ENCODE measurements at regions not wholly inside any gene's neighbourhood (a gene's known extent, or its start where the extent isn't known, plus 50 kb on each side); places are given as distances from the start of the nearest gene placed in this dataset.

DNA sequence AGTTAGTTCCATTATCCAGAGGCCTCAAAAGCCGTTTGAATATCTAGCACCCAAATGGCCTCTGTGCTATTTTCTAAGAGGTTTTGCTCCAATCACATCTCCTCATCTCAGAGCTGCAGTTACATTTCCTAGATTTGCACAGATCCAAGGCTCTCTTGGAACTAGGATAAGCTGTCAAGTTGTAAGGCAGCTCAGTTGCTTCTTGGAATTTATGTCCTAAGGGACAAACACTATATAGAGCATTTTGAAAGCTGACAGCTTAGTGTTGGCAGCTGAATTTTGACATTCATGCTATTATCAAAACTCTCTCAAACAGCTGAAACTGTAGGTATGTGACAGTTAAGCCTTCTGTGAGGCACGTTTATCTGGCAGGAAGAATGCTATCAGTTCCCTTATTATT is 97.0 kb downstream of the MACIR start:
- H3K36me3 ChIP-seq (replicated peaks in 1 of 2; ENCODE audit: control insufficient read depth in 2 of 2, insufficient read depth in 2 of 2, low read length in 2 of 2), result no peaks in the 10 kb centered on the region
- no peak overlapping the region for H3K14ac ChIP-seq (ENCODE audit: low read length)
- no peak overlapping the region for H3K23ac ChIP-seq (ENCODE audit: low read depth, low read length, poor library complexity)
- no peak overlapping the region for H3K9ac ChIP-seq (ENCODE audit: low read depth, low read length, poor library complexity)
- H3K79me1 ChIP-seq (ENCODE audit: low read depth, low read length), result no peaks in the 10 kb centered on the region
- no peaks in the 10 kb centered on the region for H3K27me3 ChIP-seq (ENCODE audit: control insufficient read depth in 3 of 3, insufficient read depth in 3 of 3, low read depth in 1 of 3, low read length in 3 of 3)
- no peak overlapping the region for H2BK15ac ChIP-seq (ENCODE audit: low read length)
- peak overlapping the region; percentile 20 for H2AFZ ChIP-seq (ENCODE audit: low read length)
- no peak for DNase-seq (ENCODE audit: low spot score)
- H4K91ac ChIP-seq (ENCODE audit: low read depth, low read length, poor library complexity), result no peak overlapping the region
- H3K4me1 ChIP-seq (ENCODE audit: control insufficient read depth in 2 of 2, insufficient read depth in 1 of 2, low read depth in 1 of 2, low read length in 2 of 2), result peaks cover 0 to 5% of the 10 kb centered on the region in 2 donors
- no peak overlapping the region for H3K27ac ChIP-seq (replicated peaks; ENCODE audit: low read length)
- H2BK12ac ChIP-seq (ENCODE audit: low read length), result no peak overlapping the region
- no peak overlapping the region for H3K4me3 ChIP-seq (ENCODE audit: low read length in 2 of 2)
- no peak overlapping the region for H2BK5ac ChIP-seq (ENCODE audit: low read length)
- H4K8ac ChIP-seq (ENCODE audit: low read depth, low read length), result no peak overlapping the region
- no peaks in the 10 kb centered on the region for H3K9me3 ChIP-seq (replicated peaks in 1 of 2; ENCODE audit: control insufficient read depth in 2 of 2, insufficient read depth in 1 of 2, low read depth in 1 of 2, low read length in 2 of 2)
- H3K4ac ChIP-seq (ENCODE audit: low read length), result no peak overlapping the region
- H2BK120ac ChIP-seq (ENCODE audit: low read depth, low read length), result no peak overlapping the region
- H3K18ac ChIP-seq (ENCODE audit: low read length), result no peak overlapping the region
- no peak overlapping the region for H2AK5ac ChIP-seq (ENCODE audit: low read depth, low read length)
- no peak overlapping the region for H3K4me2 ChIP-seq (ENCODE audit: insufficient read depth, low read length, poor library complexity, severe bottlenecking)
- no CpG with 5 or more reads among the region's 2 CpGs for WGBS, 2 donors (ENCODE audit: extremely low coverage in 2 of 2, insufficient read length in 2 of 2, insufficient replicate concordance in 1 of 2)

DNA sequence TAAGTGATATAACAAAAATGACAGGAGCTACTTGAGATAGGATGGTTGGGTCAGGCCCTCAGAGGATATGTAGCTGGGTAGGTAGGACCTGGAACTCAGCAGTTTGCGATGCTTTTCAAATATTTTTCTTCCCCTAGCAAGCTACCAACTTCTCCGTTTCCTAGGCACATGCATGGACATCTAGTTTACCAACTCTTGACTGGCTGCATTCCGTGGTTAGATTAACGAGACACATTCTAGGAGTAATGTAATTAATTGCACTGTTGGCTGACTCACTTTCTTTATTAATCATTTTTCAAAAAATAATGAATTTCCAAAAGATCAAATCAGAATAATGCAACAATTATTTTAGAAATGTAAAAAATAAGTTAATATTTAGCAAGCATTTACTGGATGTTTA is 95.9 kb downstream of the MACIR start:
- no peak overlapping the region for H3K4me3 ChIP-seq (ENCODE audit: low read length in 2 of 2)
- H2BK120ac ChIP-seq (ENCODE audit: low read depth, low read length), result no peak overlapping the region
- H4K8ac ChIP-seq (ENCODE audit: low read depth, low read length), result no peak overlapping the region
- no peaks in the 10 kb centered on the region for H3K36me3 ChIP-seq (replicated peaks in 1 of 2; ENCODE audit: control insufficient read depth in 2 of 2, insufficient read depth in 2 of 2, low read length in 2 of 2)
- no peak overlapping the region for H2AFZ ChIP-seq (ENCODE audit: low read length)
- no peak overlapping the region for H3K23ac ChIP-seq (ENCODE audit: low read depth, low read length, poor library complexity)
- H4K91ac ChIP-seq (ENCODE audit: low read depth, low read length, poor library complexity), result no peak overlapping the region
- H3K27ac ChIP-seq (replicated peaks; ENCODE audit: low read length), result no peak overlapping the region
- H2BK15ac ChIP-seq (ENCODE audit: low read length), result no peak overlapping the region
- no peak overlapping the region for H3K4ac ChIP-seq (ENCODE audit: low read length)
- H3K79me1 ChIP-seq (ENCODE audit: low read depth, low read length), result no peaks in the 10 kb centered on the region
- no peak overlapping the region for H3K18ac ChIP-seq (ENCODE audit: low read length)
- H3K27me3 ChIP-seq (ENCODE audit: control insufficient read depth in 3 of 3, insufficient read depth in 3 of 3, low read depth in 1 of 3, low read length in 3 of 3), result no peaks in the 10 kb centered on the region
- H3K4me2 ChIP-seq (ENCODE audit: insufficient read depth, low read length, poor library complexity, severe bottlenecking), result no peak overlapping the region
- DNase-seq (ENCODE audit: low spot score), result no peak
- peaks cover 0 to 5% of the 10 kb centered on the region in 2 donors for H3K4me1 ChIP-seq (ENCODE audit: control insufficient read depth in 2 of 2, insufficient read depth in 1 of 2, low read depth in 1 of 2, low read length in 2 of 2)
- WGBS, 2 donors (ENCODE audit: extremely low coverage in 2 of 2, insufficient read length in 2 of 2, insufficient replicate concordance in 1 of 2), result no CpG with 5 or more reads among the region's 4 CpGs
- H3K9ac ChIP-seq (ENCODE audit: low read depth, low read length, poor library complexity), result no peak overlapping the region
- no peaks in the 10 kb centered on the region for H3K9me3 ChIP-seq (replicated peaks in 1 of 2; ENCODE audit: control insufficient read depth in 2 of 2, insufficient read depth in 1 of 2, low read depth in 1 of 2, low read length in 2 of 2)
- H2BK5ac ChIP-seq (ENCODE audit: low read length), result no peak overlapping the region
- no peak overlapping the region for H3K14ac ChIP-seq (ENCODE audit: low read length)
- H2BK12ac ChIP-seq (ENCODE audit: low read length), result no peak overlapping the region
- no peak overlapping the region for H2AK5ac ChIP-seq (ENCODE audit: low read depth, low read length)

DNA sequence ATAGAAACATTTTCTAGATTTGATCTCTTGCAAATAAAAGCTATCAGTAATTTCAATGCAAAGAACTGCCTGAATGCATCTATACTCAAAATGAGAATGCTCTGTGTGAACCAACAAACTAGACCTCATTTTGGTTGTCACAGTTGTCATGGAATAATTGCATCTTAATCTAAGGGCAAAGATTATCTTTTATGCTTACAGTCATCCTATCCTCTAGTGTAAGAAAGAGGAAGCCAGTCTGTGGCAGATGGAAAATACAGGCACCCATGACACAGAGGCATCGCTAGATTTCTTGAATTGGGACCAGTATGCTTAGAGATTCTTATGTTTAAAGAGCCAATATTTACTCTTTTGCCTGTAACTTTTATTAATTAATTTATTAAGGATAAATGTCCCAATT is 95.0 kb downstream of the MACIR start:
- no peak overlapping the region for H3K18ac ChIP-seq (ENCODE audit: low read length)
- no peak overlapping the region for H3K4me3 ChIP-seq (ENCODE audit: low read length in 2 of 2)
- H2BK5ac ChIP-seq (ENCODE audit: low read length), result no peak overlapping the region
- H3K4me1 ChIP-seq (ENCODE audit: control insufficient read depth in 2 of 2, insufficient read depth in 1 of 2, low read depth in 1 of 2, low read length in 2 of 2), result peaks cover 0 to 5% of the 10 kb centered on the region in 2 donors
- H3K23ac ChIP-seq (ENCODE audit: low read depth, low read length, poor library complexity), result no peak overlapping the region
- H3K4ac ChIP-seq (ENCODE audit: low read length), result no peak overlapping the region
- no peak overlapping the region for H4K91ac ChIP-seq (ENCODE audit: low read depth, low read length, poor library complexity)
- no peak for DNase-seq (ENCODE audit: low spot score)
- no peak overlapping the region for H2AK5ac ChIP-seq (ENCODE audit: low read depth, low read length)
- H2BK120ac ChIP-seq (ENCODE audit: low read depth, low read length), result no peak overlapping the region
- H3K9me3 ChIP-seq (replicated peaks in 1 of 2; ENCODE audit: control insufficient read depth in 2 of 2, insufficient read depth in 1 of 2, low read depth in 1 of 2, low read length in 2 of 2), result no peaks in the 10 kb centered on the region
- no peak overlapping the region for H2BK12ac ChIP-seq (ENCODE audit: low read length)
- no peak overlapping the region for H3K9ac ChIP-seq (ENCODE audit: low read depth, low read length, poor library complexity)
- H3K27ac ChIP-seq (replicated peaks; ENCODE audit: low read length), result no peak overlapping the region
- no peak overlapping the region for H3K4me2 ChIP-seq (ENCODE audit: insufficient read depth, low read length, poor library complexity, severe bottlenecking)
- no peak overlapping the region for H2AFZ ChIP-seq (ENCODE audit: low read length)
- no peak overlapping the region for H3K14ac ChIP-seq (ENCODE audit: low read length)
- H3K36me3 ChIP-seq (replicated peaks in 1 of 2; ENCODE audit: control insufficient read depth in 2 of 2, insufficient read depth in 2 of 2, low read length in 2 of 2), result no peaks in the 10 kb centered on the region
- H3K79me1 ChIP-seq (ENCODE audit: low read depth, low read length), result no peaks in the 10 kb centered on the region
- H3K27me3 ChIP-seq (ENCODE audit: control insufficient read depth in 3 of 3, insufficient read depth in 3 of 3, low read depth in 1 of 3, low read length in 3 of 3), result no peaks in the 10 kb centered on the region
- H2BK15ac ChIP-seq (ENCODE audit: low read length), result no peak overlapping the region
- no CpG with 5 or more reads among the region's 1 CpG for WGBS, 2 donors (ENCODE audit: extremely low coverage in 2 of 2, insufficient read length in 2 of 2, insufficient replicate concordance in 1 of 2)
- H4K8ac ChIP-seq (ENCODE audit: low read depth, low read length), result no peak overlapping the region

DNA sequence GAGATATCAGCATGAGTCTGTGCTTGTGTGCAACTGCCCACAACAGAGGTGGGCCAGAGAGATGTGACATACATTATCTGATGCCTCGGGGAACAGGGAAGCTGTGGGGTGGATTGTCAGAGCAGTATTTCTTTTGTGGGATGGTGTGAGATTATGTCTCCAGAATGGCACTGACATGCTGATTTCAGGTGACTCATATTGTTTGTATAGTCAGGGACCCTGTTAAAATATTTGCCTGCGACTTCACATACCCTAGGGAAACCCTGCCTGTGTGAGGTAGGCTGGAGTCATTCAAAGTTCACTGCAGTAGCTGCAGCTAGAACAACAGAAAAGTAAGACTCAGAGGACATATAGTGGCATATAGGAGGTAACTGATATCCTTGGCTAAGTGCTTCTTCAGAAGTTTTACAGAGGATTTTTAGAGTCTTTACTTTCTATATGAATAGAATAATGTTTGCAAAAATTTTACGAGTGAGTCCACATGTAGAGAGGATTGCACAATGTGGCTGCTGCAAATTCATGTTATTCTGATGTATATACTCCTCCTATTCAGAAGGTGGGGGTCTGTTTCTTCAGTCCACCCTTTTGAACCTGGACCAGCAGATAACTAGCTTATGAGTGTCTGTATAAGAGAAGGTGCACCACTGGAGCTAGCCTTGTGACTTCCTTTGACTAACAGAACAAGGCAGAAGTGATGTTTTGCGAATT is 89.3 kb downstream of the MACIR start:
- H2AFZ ChIP-seq (ENCODE audit: low read length), result peak overlapping the region; percentile 76
- H3K27me3 ChIP-seq (ENCODE audit: control insufficient read depth in 3 of 3, insufficient read depth in 3 of 3, low read depth in 1 of 3, low read length in 3 of 3), result no peaks in the 10 kb centered on the region
- no peak overlapping the region for H2BK12ac ChIP-seq (ENCODE audit: low read length)
- no peak overlapping the region for H3K27ac ChIP-seq (replicated peaks; ENCODE audit: low read length)
- no CpG with 5 or more reads among the region's 4 CpGs for WGBS, 2 donors (ENCODE audit: extremely low coverage in 2 of 2, insufficient read length in 2 of 2, insufficient replicate concordance in 1 of 2)
- H3K18ac ChIP-seq (ENCODE audit: low read length), result peak overlapping the region; percentile 21
- H4K8ac ChIP-seq (ENCODE audit: low read depth, low read length), result no peak overlapping the region
- no peaks in the 10 kb centered on the region for H3K36me3 ChIP-seq (replicated peaks in 1 of 2; ENCODE audit: control insufficient read depth in 2 of 2, insufficient read depth in 2 of 2, low read length in 2 of 2)
- H3K4me3 ChIP-seq (ENCODE audit: low read length in 2 of 2), result no peak overlapping the region
- no peak overlapping the region for H2BK120ac ChIP-seq (ENCODE audit: low read depth, low read length)
- no peak overlapping the region for H3K9ac ChIP-seq (ENCODE audit: low read depth, low read length, poor library complexity)
- H3K9me3 ChIP-seq (replicated peaks in 1 of 2; ENCODE audit: control insufficient read depth in 2 of 2, insufficient read depth in 1 of 2, low read depth in 1 of 2, low read length in 2 of 2), result no peaks in the 10 kb centered on the region
- no peak overlapping the region for H3K4me2 ChIP-seq (ENCODE audit: insufficient read depth, low read length, poor library complexity, severe bottlenecking)
- H3K79me1 ChIP-seq (ENCODE audit: low read depth, low read length), result no peaks in the 10 kb centered on the region
- H3K23ac ChIP-seq (ENCODE audit: low read depth, low read length, poor library complexity), result no peak overlapping the region
- no peak overlapping the region for H3K4ac ChIP-seq (ENCODE audit: low read length)
- no peak overlapping the region for H4K91ac ChIP-seq (ENCODE audit: low read depth, low read length, poor library complexity)
- no peak overlapping the region for H2BK15ac ChIP-seq (ENCODE audit: low read length)
- no peak for DNase-seq (ENCODE audit: low spot score)
- H3K14ac ChIP-seq (ENCODE audit: low read length), result no peak overlapping the region
- H3K4me1 ChIP-seq (ENCODE audit: control insufficient read depth in 2 of 2, insufficient read depth in 1 of 2, low read depth in 1 of 2, low read length in 2 of 2), result peaks cover 3 to 6% of the 10 kb centered on the region in 2 donors
- H2AK5ac ChIP-seq (ENCODE audit: low read depth, low read length), result peak overlapping the region; percentile 89
- H2BK5ac ChIP-seq (ENCODE audit: low read length), result no peak overlapping the region

Measured in neuronal stem cell (in vitro differentiated cells).